ENCODE measurements at regions not wholly inside any gene's neighbourhood (a gene's known extent, or its start where the extent isn't known, plus 50 kb on each side); places are given as distances from the start of the nearest gene placed in this dataset.

DNA sequence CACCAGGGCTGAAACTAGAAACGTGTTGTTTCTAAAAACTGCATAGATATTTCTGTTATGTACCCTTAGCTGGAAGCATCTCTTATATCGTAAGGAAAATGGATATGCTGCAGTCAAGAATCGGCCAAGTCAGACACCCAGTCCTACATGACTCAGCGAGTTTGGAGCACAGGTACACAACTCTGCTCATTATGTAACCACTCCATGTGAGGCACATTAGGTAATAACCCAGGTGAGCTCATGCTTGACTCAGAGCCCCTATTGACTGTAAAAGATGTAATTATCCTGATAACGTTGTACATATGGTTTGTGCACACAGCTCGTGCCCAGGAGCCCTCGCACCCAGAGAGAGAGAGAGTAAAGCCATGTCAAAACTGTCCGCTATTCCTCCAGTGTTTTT lies 593.7 kb upstream of the ACO1 start:
- no peak for DNase-seq (ENCODE audit: extremely low read depth, low read depth)
- TF ChIP-seq, protein P1, sequence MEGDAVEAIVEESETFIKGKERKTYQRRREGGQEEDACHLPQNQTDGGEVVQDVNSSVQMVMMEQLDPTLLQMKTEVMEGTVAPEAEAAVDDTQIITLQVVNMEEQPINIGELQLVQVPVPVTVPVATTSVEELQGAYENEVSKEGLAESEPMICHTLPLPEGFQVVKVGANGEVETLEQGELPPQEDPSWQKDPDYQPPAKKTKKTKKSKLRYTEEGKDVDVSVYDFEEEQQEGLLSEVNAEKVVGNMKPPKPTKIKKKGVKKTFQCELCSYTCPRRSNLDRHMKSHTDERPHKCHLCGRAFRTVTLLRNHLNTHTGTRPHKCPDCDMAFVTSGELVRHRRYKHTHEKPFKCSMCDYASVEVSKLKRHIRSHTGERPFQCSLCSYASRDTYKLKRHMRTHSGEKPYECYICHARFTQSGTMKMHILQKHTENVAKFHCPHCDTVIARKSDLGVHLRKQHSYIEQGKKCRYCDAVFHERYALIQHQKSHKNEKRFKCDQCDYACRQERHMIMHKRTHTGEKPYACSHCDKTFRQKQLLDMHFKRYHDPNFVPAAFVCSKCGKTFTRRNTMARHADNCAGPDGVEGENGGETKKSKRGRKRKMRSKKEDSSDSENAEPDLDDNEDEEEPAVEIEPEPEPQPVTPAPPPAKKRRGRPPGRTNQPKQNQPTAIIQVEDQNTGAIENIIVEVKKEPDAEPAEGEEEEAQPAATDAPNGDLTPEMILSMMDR (IDR thresholded peaks at IDR 0.05; ENCODE audit: low read depth, low read length): no peak

DNA sequence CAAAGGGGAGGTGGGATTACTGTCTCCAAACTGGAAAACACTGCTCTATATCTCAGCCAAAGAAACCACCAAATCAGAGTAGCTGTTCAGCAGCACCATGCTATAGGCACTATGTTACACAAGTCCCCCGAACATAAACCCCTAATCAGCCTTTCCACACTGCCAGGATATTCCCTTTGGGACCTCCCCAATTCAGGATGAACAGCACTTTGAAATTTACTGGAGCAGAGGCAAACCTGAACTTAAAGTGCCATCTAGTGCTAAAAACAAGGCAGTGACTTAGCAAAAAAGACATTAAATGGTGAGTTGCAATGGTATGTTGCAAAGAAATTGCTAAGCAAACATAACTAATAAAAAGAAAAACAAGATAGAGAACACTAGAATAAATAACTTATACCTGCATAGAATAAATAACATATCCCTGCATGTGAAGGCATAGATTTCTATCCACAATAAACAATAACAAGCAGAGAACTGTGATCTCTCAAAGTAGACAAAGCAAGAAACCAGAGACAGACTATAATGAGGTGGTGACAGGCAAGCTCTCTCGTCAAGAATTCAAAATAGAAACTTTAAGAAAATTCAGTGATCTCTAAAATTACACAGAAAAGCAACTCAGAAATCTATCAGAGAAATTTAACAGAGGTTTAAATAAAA lies 584.4 kb upstream of the ACO1 start:
- TF ChIP-seq, protein P1 (IDR thresholded peaks at IDR 0.05; ENCODE audit: low read depth, low read length): no peak
- no peak for DNase-seq (ENCODE audit: extremely low read depth, low read depth)

DNA sequence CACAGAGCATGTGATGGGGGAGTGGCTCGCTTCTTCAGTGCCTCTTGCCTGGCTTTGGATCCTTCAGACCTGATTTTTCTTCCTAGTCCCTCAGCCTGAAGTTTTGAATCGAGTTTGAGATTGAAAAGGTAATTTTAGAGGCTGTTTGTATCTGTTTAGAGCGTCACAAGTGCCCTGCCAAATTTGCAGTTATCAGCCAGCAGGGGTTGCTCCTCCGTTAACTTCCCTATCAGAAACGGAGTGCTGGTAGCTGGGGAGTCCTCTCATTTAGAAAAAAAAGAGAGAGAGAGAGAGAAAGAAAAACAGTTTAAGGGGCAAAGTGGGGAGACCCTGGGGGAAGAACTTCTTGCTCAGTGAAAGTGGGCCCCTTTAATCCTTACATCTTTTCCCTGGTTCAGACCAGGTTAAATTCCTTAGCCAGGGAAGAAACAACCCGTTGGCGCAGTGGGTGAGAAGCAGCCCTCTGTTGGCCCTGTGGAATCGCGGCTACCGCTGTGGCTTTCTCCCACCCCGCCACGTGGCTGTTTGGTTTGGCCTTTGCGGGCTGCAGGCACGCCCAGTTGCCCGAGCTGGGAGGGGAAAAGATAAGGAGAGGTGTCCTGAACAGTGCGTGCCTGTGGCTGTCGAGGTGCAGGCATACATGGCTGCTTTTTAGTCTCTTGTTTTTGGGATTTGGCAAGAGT lies 576.7 kb upstream of the ACO1 start:
- DNase-seq (ENCODE audit: extremely low read depth, low read depth): no peak
- TF ChIP-seq, protein P1 (IDR thresholded peaks at IDR 0.05; ENCODE audit: low read depth, low read length): no peak

DNA sequence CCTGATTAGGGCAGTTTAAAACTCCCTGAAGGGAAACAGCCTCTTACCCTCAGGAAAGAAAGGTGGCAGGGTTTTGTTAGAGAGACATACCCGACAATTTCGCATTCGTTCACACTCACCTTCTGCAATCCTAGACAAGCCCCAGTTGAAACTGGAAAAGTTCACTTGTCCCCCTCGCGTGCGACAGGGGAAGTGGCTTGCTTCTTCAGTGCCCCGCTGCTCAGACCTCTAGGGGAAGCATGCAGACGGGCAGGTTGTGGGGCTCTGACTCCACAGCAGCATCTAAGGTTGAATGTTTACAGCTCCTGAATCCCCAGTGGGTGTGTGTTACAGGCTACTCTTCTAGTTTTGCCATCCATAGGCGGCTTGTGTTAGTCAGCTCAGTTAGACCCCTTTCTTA lies 575.7 kb upstream of the ACO1 start:
- no peak for DNase-seq (ENCODE audit: extremely low read depth, low read depth)
- TF ChIP-seq, protein P1 (IDR thresholded peaks at IDR 0.05; ENCODE audit: low read depth, low read length): no peak

DNA sequence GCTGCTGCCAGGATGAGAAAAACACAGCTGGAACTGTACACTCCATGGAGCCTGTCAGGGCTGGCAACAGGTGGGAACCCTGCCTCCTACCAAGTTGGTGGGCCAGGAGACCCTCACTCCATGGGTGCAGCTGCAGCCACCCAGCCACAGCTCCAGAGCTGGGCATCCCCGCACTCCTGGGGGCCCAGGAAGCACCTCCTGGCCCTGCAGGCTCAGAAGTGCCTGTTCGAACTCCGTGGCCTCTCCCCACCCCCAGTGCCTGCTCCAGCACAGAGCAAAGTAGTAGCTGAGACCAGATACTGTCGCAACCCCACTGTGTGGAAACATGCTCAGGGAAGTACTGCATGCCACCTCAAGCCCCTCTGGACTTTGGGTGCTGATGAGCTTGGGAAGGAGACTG lies 564.0 kb upstream of the ACO1 start:
- DNase-seq (ENCODE audit: extremely low read depth, low read depth): no peak
- TF ChIP-seq, protein P1 (IDR thresholded peaks at IDR 0.05; ENCODE audit: low read depth, low read length): no peak

DNA sequence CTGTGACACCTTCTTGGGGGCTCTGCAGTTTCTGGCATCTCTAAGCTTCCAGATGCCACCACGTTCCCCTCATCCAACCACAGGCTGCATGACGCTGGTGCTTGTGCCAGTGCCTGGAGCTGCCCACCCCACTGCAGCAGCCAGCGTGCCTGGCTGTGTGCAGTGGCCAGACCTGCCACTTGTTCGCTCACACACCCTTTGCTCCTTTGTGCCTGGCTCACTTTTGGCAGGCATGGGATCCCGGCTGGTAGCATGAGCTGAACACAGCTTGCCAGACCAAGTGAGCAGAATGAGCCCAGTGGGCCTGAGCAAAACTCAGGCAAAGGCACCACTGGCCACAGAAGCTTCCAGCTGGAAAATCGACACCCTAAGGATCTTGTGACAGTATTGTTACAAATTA lies 562.9 kb upstream of the ACO1 start:
- TF ChIP-seq, protein P1 (IDR thresholded peaks at IDR 0.05; ENCODE audit: low read depth, low read length): no peak
- DNase-seq (ENCODE audit: extremely low read depth, low read depth): no peak

DNA sequence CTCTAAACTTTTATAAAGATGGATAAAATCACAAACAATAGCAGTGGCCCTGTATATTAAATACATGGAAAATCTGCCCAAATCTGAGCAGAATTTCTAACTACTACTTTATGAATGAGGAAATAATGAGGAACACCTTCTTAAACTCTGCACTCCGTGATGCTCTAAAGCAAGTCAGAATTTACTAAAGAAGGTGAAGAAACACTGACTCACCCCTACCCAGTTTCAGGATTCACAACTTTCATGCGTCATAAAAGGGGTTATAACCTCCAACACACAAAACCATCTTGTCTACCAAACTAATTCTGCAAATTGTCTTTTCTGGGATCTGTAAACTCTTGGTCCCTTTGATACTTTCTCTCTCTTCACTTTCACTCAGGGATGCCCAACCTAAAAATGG lies 561.1 kb upstream of the ACO1 start:
- TF ChIP-seq, protein P1 (IDR thresholded peaks at IDR 0.05; ENCODE audit: low read depth, low read length): no peak
- no peak for DNase-seq (ENCODE audit: extremely low read depth, low read depth)

All from AG09319 (cell line).